Keratinocyte (primary cell): ENCODE measurements at regions not wholly inside any gene's neighbourhood (a gene's known extent, or its start where the extent isn't known, plus 50 kb on each side); places are given as distances from the start of the nearest gene placed in this dataset.

Source experiments
- DNase-seq: peaks from one replicate; pipeline ENCODE4 v3.0.0-alpha.2; 2011; ENCODE audit warnings: low read depth, missing footprints, low spot score
- FAIRE-seq: peaks from 2 replicates; lab custom pipeline; 2011; peaks lifted over from hg19 to GRCh38; lab: Jason Lieb, UNC
- H2AFZ ChIP-seq: 2 replicates; pipeline ENCODE4 v1.6.0; 2012; ENCODE audit warnings: low read length, control low read depth, inconsistent platforms; ENCODE audit not compliant: control insufficient read depth
- H3K27ac ChIP-seq: 2 replicates; pipeline ENCODE4 v1.5.1; 2011; ENCODE audit warnings: low read length; ENCODE audit not compliant: control insufficient read depth, insufficient read depth
- H3K27me3 ChIP-seq: 3 replicates; pipeline ENCODE4 v1.6.0; 2011; ENCODE audit warnings: low read length; ENCODE audit not compliant: control insufficient read depth, insufficient read depth; ENCODE audit errors: extremely low read depth
- H3K36me3 ChIP-seq, 2 experiments: 2 replicates in 1 of 2; 3 replicates in 1 of 2; pipeline ENCODE4 v1.5.1; 2011; ENCODE audit warnings: low read length in 2 of 2, mild to moderate bottlenecking in 1 of 2; ENCODE audit not compliant: control insufficient read depth in 2 of 2, insufficient read depth in 2 of 2; ENCODE audit errors: extremely low read depth in 1 of 2
- H3K4me1 ChIP-seq: 3 replicates; pipeline ENCODE4 v1.5.1; 2011; ENCODE audit warnings: low read length; ENCODE audit not compliant: control insufficient read depth, insufficient read depth; ENCODE audit errors: extremely low read depth
- H3K4me2 ChIP-seq: 3 replicates; pipeline ENCODE4 v1.6.0; 2011; ENCODE audit warnings: low read depth, low read length; ENCODE audit not compliant: control insufficient read depth, insufficient read depth; ENCODE audit errors: extremely low read depth
- H3K4me3 ChIP-seq, 3 experiments: fragments of 200-600 bp in 1 of 3; sonication (generic) in 1 of 3; 2 replicates in 2 of 3; 3 replicates in 1 of 3; pipeline ENCODE4 v1.5.1; 2011 to 2016; ENCODE audit warnings: low read length in 3 of 3, mild to moderate bottlenecking in 3 of 3, control low read depth in 2 of 3, inconsistent platforms in 1 of 3, low read depth in 1 of 3, mixed read lengths in 1 of 3, mixed run types in 1 of 3, moderate library complexity in 1 of 3; ENCODE audit not compliant: control insufficient read depth in 2 of 3, insufficient read depth in 2 of 3; ENCODE audit errors: extremely low read depth in 1 of 3
- H3K79me2 ChIP-seq: 2 replicates; pipeline ENCODE4 v1.6.0; 2012; ENCODE audit warnings: low read length; ENCODE audit not compliant: control insufficient read depth, insufficient read depth
- H3K9ac ChIP-seq: 3 replicates; pipeline ENCODE4 v1.6.0; 2011; ENCODE audit warnings: low read length; ENCODE audit not compliant: control insufficient read depth, insufficient read depth; ENCODE audit errors: extremely low read depth
- H3K9me1 ChIP-seq: 3 replicates; pipeline ENCODE4 v1.6.0; 2011; ENCODE audit warnings: low read length; ENCODE audit not compliant: control insufficient read depth, insufficient read depth; ENCODE audit errors: extremely low read depth
- H3K9me3 ChIP-seq: 2 replicates; pipeline ENCODE4 v1.5.1; 2012; ENCODE audit warnings: low read depth, low read length; ENCODE audit not compliant: control insufficient read depth
- H4K20me1 ChIP-seq: 3 replicates; pipeline ENCODE4 v1.6.0; 2011; ENCODE audit warnings: low read length; ENCODE audit not compliant: control insufficient read depth, insufficient read depth; ENCODE audit errors: extremely low read depth
- CTCF ChIP-seq, 3 experiments: IDR thresholded peaks in 1 of 3; conservative IDR thresholded peaks in 1 of 3; optimal IDR thresholded peaks in 1 of 3; 2 replicates in 2 of 3; 3 replicates in 1 of 3; pipeline versions ENCODE3 to v1.5.1; 2011; ENCODE audit warnings: low read length in 3 of 3, mild to moderate bottlenecking in 3 of 3, moderate library complexity in 2 of 3, control low read depth in 1 of 3, inconsistent platforms in 1 of 3; ENCODE audit not compliant: insufficient read depth in 2 of 3; ENCODE audit errors: extremely low read depth in 1 of 3
- EZH2 ChIP-seq: IDR thresholded peaks from one replicate; pipeline ENCODE4 v1.6.1; 2012; ENCODE audit warnings: inconsistent platforms, mild to moderate bottlenecking, low read length, moderate library complexity
- dilution Hi-C: fragments of 300-500 bp; cut with MboI; formaldehyde crosslinking; loops from one replicate; pipeline ENCODE4 v1.7.0; 2020; ENCODE audit warnings: low sequenced_read_pairs; ENCODE audit not compliant: extremely low pct_ligation_motif_present

DNA sequence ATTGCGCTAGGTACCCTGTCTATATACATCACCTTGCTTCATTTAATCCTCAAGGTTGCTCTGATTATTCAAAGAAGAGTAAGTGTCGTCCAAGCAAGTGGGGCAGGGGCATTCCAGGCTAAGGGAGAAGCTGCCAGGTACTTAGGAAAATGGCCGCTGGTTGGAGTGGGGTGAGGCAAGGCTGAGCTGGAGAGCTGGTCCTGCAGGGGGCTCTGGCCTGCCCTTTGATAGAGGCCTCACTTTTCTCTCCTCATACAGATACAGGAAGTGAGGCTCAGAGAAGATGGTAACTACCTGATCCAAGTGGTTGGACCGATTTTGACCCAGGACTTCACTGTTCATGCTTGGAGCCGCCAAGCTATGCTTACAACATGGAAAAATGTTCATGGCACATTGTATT, 86.9 kb upstream of the ZBTB40 start:
- H3K27me3 ChIP-seq: peaks cover 6% of the 10 kb centered on the region
- no peak for FAIRE-seq

DNA sequence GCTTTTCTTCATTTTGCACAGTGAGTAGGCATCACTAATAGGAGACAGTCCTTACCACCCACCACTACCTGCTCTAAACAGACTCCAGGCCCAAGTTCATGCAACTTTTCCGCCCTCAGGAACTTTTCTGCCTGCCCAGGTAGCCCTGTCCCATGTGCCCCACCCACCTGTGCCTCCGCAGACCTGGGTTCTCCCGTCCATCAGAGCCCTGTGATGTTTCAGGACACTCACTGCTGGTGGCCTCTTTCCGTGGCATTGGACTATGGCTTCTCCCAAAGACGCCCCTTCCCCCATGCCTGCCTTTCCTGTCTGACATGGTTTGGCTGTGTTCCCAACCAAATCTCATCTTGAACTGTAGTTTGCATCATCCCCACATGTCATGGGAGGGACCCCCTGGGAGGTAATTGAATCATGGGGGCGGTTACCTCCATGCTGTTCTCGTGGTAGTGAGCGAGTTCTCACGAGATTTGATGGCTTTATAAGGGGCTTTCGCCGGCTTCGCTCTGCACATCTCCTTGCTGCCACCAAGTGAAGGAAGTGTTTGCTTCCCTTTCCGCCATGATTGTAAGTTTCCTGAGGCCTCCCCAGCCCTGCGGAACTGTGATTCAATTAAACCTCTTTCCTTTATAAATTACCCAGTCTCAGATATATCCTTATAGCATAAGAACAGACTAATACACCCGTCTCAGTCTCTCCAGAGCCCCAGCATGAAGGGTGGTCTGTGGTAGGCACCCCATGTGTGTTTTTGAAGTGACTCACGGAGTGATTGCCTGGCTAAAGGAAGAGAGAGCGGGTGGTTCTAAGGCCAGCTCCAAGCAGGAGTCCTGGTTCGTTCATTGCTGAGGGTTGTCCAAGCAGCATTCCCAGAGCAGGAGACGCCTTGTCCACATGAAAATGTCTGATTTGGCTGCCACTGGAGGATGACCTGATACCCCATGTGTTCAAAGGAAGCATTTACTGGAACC, 86.0 kb upstream of the ZBTB40 start:
- no peak overlapping the region for H3K9ac ChIP-seq
- no peak overlapping the region for H3K27ac ChIP-seq
- H3K36me3 ChIP-seq: no peaks in the 10 kb centered on the region
- H3K4me3 ChIP-seq: no peak overlapping the region
- no peaks in the 10 kb centered on the region for H4K20me1 ChIP-seq
- peaks cover 6% of the 10 kb centered on the region for H3K27me3 ChIP-seq
- H3K4me2 ChIP-seq: no peak overlapping the region
- no peak overlapping the region for H2AFZ ChIP-seq
- H3K9me3 ChIP-seq: no peaks in the 10 kb centered on the region
- H3K9me1 ChIP-seq: no peaks in the 10 kb centered on the region
- no peaks in the 10 kb centered on the region for H3K4me1 ChIP-seq
- FAIRE-seq (no peak), DNase-seq (no peak)
- dilution Hi-C loops: no loop called here
- H3K79me2 ChIP-seq: no peaks in the 10 kb centered on the region
- TF ChIP-seq EZH2 (no peak), CTCF (optimal IDR thresholded peaks at IDR 0.05 in 1 of 3, IDR thresholded peaks at IDR 0.05 in 1 of 3, conservative IDR thresholded peaks at IDR 0.05 in 1 of 3; ENCODE audit: extremely low read depth in 1 of 3, insufficient read depth in 2 of 3, low read length in 3 of 3) (no peak)

More for the DNA sequence above, 86.9 kb upstream of the ZBTB40 start:
- H2AFZ ChIP-seq: no peak overlapping the region
- TF ChIP-seq CTCF (optimal IDR thresholded peaks at IDR 0.05 in 1 of 3, IDR thresholded peaks at IDR 0.05 in 1 of 3, conservative IDR thresholded peaks at IDR 0.05 in 1 of 3; ENCODE audit: extremely low read depth in 1 of 3, insufficient read depth in 2 of 3, low read length in 3 of 3): no peak
- no peak for TF ChIP-seq EZH2
- H3K9me1 ChIP-seq: no peaks in the 10 kb centered on the region
- DNase-seq: no peak
- no peaks in the 10 kb centered on the region for H4K20me1 ChIP-seq
- no peaks in the 10 kb centered on the region for H3K9me3 ChIP-seq
- dilution Hi-C loops: no loop called here
- H3K9ac ChIP-seq: no peak overlapping the region
- no peaks in the 10 kb centered on the region for H3K36me3 ChIP-seq
- no peak overlapping the region for H3K4me2 ChIP-seq
- H3K4me1 ChIP-seq: no peaks in the 10 kb centered on the region
- H3K4me3 ChIP-seq: no peak overlapping the region
- H3K27ac ChIP-seq: no peak overlapping the region
- H3K79me2 ChIP-seq: no peaks in the 10 kb centered on the region
